ENCODE measurements at regions not wholly inside any gene's neighbourhood (a gene's known extent, or its start where the extent isn't known, plus 50 kb on each side); places are given as distances from the start of the nearest gene placed in this dataset.

GRCh38 chr5:8349855-8350254 lies 480.9 kb downstream of the MTRR start:
- 68% methylated on average over 1 of the region's 1 CpG for WGBS, 2 donors
- H3K27me3 ChIP-seq: no peaks in the 10 kb centered on the region
- TF ChIP-seq, protein P1, sequence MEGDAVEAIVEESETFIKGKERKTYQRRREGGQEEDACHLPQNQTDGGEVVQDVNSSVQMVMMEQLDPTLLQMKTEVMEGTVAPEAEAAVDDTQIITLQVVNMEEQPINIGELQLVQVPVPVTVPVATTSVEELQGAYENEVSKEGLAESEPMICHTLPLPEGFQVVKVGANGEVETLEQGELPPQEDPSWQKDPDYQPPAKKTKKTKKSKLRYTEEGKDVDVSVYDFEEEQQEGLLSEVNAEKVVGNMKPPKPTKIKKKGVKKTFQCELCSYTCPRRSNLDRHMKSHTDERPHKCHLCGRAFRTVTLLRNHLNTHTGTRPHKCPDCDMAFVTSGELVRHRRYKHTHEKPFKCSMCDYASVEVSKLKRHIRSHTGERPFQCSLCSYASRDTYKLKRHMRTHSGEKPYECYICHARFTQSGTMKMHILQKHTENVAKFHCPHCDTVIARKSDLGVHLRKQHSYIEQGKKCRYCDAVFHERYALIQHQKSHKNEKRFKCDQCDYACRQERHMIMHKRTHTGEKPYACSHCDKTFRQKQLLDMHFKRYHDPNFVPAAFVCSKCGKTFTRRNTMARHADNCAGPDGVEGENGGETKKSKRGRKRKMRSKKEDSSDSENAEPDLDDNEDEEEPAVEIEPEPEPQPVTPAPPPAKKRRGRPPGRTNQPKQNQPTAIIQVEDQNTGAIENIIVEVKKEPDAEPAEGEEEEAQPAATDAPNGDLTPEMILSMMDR (IDR thresholded peaks at IDR 0.05): no peak

DNA sequence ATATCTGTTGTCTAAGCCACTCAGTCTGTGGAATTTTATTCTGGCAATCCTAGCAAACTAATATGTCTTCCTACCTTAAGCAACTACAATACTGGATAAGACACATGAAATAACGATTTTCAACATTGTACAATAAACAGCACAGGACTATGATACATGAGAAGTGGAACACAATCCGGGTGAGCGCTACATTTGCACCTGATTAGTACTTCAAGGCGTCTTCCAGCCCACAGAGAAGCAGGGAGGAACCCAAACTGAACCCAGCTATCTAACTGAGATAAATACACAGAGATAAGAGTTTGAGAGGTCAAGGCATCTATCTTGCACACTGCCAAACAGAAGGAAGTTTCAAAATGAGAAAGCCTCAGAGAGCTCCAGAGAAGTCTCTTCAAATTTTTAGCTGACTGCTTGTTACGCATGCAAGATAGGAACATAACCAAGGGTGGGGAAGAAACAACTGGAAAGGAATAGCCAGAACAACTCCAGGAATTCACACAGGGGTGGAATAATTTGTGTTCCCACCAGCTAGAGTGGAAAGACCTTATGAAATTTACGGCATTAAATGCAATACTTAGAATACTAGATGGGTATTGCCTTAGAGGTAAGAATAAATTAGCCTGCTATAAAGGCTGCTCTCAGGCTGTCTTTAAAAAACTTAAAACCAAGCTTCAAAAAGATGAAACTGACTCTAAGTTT lies 481.8 kb downstream of the MTRR start:
- H3K27ac ChIP-seq: no peak overlapping the region
- TF ChIP-seq, protein P1 (IDR thresholded peaks at IDR 0.05): no peak
- no peak overlapping the region for H3K4me3 ChIP-seq
- no peaks in the 10 kb centered on the region for H3K4me1 ChIP-seq
- no peak for ATAC-seq
- no peaks in the 10 kb centered on the region for H3K36me3 ChIP-seq
- intact Hi-C loops (cut with DNase I): no loop called here
- DNase-seq: no peak
- peaks cover 0 to 21% (median 0%) of the 10 kb centered on the region in 11 donors for H3K9me3 ChIP-seq
- no peaks in the 10 kb centered on the region for H3K27me3 ChIP-seq
- WGBS, 2 donors: 57 to 67% methylated on average over 6 of the region's 6 CpGs

More at GRCh38 chr5:8349855-8350254, 480.9 kb downstream of the MTRR start:
- H3K9me3 ChIP-seq: peaks cover 0 to 21% (median 0%) of the 10 kb centered on the region in 11 donors
- no peaks in the 10 kb centered on the region for H3K36me3 ChIP-seq
- H3K4me1 ChIP-seq: no peaks in the 10 kb centered on the region
- intact Hi-C loops (cut with DNase I): no loop called here
- ATAC-seq: no peak
- H3K4me3 ChIP-seq: no peak overlapping the region
- DNase-seq: no peak
- H3K27ac ChIP-seq: no peak overlapping the region

GRCh38 chr5:8355981-8356380 lies 487.0 kb downstream of the MTRR start:
- no peak overlapping the region for H3K27ac ChIP-seq
- intact Hi-C loops (cut with DNase I): no loop called here
- DNase-seq (no peak), ATAC-seq (no peak)
- no peaks in the 10 kb centered on the region for H3K4me1 ChIP-seq
- no peak overlapping the region for H3K4me3 ChIP-seq
- no peaks in the 10 kb centered on the region for H3K36me3 ChIP-seq
- H3K9me3 ChIP-seq: peaks cover 0 to 15% (median 0%) of the 10 kb centered on the region in 11 donors
- H3K27me3 ChIP-seq: no peaks in the 10 kb centered on the region
- TF ChIP-seq, protein P1 (IDR thresholded peaks at IDR 0.05): no peak
- 23 to 41% methylated on average over 1 of the region's 1 CpG for WGBS, 2 donors

DNA sequence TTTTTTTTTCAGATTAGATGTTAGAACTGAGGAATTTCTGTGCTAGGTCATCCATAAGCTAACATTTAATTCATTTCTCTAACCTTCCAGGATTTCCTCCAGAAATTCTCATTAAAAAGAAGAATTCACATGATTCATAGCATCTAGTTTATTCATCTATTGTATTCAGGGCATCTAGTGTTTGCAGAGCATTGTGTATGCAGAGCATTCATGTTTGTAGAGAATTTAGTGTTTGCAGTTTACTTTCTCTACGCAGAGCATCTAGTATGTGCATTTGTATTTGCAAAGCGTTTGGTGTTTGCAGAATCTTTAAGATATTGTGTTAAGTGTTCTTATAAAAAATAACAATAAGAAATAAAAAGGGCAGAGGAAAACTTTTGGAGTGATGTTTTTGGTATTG lies 491.1 kb downstream of the MTRR start:
- ATAC-seq: no peak
- TF ChIP-seq, protein P1 (IDR thresholded peaks at IDR 0.05): no peak
- 37 to 41% methylated on average over 2 of the region's 2 CpGs for whole genome bisulfite sequencing, 2 donors

More for the DNA sequence above, 491.1 kb downstream of the MTRR start:
- DNase-seq: no peak
- no peaks in the 10 kb centered on the region for H3K36me3 ChIP-seq
- H3K4me1 ChIP-seq: no peaks in the 10 kb centered on the region
- intact Hi-C loops (cut with DNase I): no loop called here
- no peak overlapping the region for H3K27ac ChIP-seq
- no peaks in the 10 kb centered on the region for H3K9me3 ChIP-seq
- H3K27me3 ChIP-seq: no peaks in the 10 kb centered on the region
- no peak overlapping the region for H3K4me3 ChIP-seq

All from heart right ventricle (tissue), 16 donors.